ELF-1 (cell line): ENCODE measurements at regions not wholly inside any gene's neighbourhood (a gene's known extent, or its start where the extent isn't known, plus 50 kb on each side); places are given as distances from the start of the nearest gene placed in this dataset.
"Not testable (repeated sequence)": the region's sequence is repeated elsewhere in the genome, so short reads cannot be mapped to it uniquely, and the experiment has no call there.

Experiments used
- DNase-seq: peaks from one replicate; pipeline ENCODE4 v3.0.0-alpha.2; 2016; ENCODE audit warnings: low read depth, low spot score

GRCh38 chr15:100720406-100720967 lies 118.1 kb downstream of the ASB7 start:
- DNase-seq: no peak

- no peak for DNase-seq
Measured at GRCh38 chr15:100721758-100722550, 119.6 kb downstream of the ASB7 start.

- no peak for DNase-seq
Measured at GRCh38 chr15:100722551-100723314, 120.3 kb downstream of the ASB7 start.

- DNase-seq: no peak
Measured at GRCh38 chr15:100723315-100723801, 121.0 kb downstream of the ASB7 start.

GRCh38 chr15:100725121-100726069 lies 123.0 kb downstream of the ASB7 start:
- no peak for DNase-seq

GRCh38 chr15:100726070-100726420 lies 123.7 kb downstream of the ASB7 start:
- no peak for DNase-seq

GRCh38 chr15:100726421-100727190 lies 124.2 kb downstream of the ASB7 start:
- no peak for DNase-seq

- DNase-seq: no peak
Measured at GRCh38 chr15:100727291-100727851, 125.0 kb downstream of the ASB7 start.

GRCh38 chr15:100728371-100729201 lies 126.2 kb downstream of the ASB7 start:
- no peak for DNase-seq

GRCh38 chr15:100729461-100729860 lies 127.1 kb downstream of the ASB7 start:
- no peak for DNase-seq

- DNase-seq: no peak
Measured at GRCh38 chr15:100730129-100730528, 127.7 kb downstream of the ASB7 start.

- no peak for DNase-seq
Measured at GRCh38 chr15:100730655-100731266, 128.4 kb downstream of the ASB7 start.

GRCh38 chr15:100731267-100732152 lies 129.1 kb downstream of the ASB7 start:
- DNase-seq: peak; percentile 54

- DNase-seq: peak; percentile 64
Measured at GRCh38 chr15:100732211-100733055, 130.0 kb downstream of the ASB7 start.

- DNase-seq: peak; percentile 85
Measured at GRCh38 chr15:100733101-100733842, 130.9 kb downstream of the ASB7 start.

GRCh38 chr15:100733843-100734185 lies 131.4 kb downstream of the ASB7 start:
- not testable (repeated sequence) for DNase-seq
